GM12892 (cell line): ENCODE measurements at regions not wholly inside any gene's neighbourhood (a gene's known extent, or its start where the extent isn't known, plus 50 kb on each side); places are given as distances from the start of the nearest gene placed in this dataset.

ENCODE experiments used
- DNase-seq: peaks from one replicate; pipeline ENCODE4 v3.0.0; 2011; ENCODE audit not compliant: insufficient read length
- FAIRE-seq: peaks from 2 replicates; lab custom pipeline; 2011; peaks lifted over from hg19 to GRCh38; lab: Jason Lieb, UNC
- POLR2A ChIP-seq: IDR thresholded peaks from 2 replicates; pipeline ENCODE4 v1.6.1; 2011; ENCODE audit warnings: low read depth, low read length, control low read depth
- POLR2AphosphoS5 ChIP-seq: IDR thresholded peaks from 2 replicates; pipeline ENCODE4 v1.6.1; 2011; ENCODE audit warnings: low read depth, low read length, control low read depth
- TAF1 ChIP-seq: IDR thresholded peaks from 2 replicates; pipeline ENCODE4 v1.6.1; 2011; ENCODE audit warnings: low read depth, mild to moderate bottlenecking, control low read depth, low read length, borderline replicate concordance

DNA sequence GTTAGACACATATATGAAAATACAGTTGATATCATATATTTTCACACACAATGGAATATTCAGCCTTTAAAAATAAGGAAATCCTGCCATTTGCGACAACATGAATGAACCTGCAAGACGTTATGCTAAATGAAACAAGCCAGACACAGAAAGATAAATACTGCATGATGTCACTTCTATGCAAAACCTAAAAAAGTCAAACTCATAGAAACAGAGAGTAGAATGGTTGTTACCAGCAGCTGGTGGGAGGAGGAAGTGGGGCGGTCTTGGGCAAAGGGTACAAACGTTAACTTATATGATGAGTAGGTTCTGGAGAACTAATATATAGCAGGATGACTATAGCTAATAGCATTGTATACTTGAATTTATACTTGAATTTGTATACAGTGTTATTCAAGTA is 213.2 kb upstream of the NR2F2 start:
- TF ChIP-seq POLR2AphosphoS5 (no peak), TAF1 (no peak), POLR2A (no peak)
- DNase-seq: no peak
- FAIRE-seq: no peak

GRCh38 chr15:96119734-96120133 is 210.8 kb upstream of the NR2F2 start:
- no peak for DNase-seq
- FAIRE-seq: no peak
- TF ChIP-seq POLR2AphosphoS5: no peak
- TF ChIP-seq POLR2A: no peak
- TF ChIP-seq TAF1: no peak

- DNase-seq: no peak
- no peak for TF ChIP-seq POLR2AphosphoS5
- no peak for TF ChIP-seq POLR2A
- no peak for TF ChIP-seq TAF1
- no peak for FAIRE-seq
These were observed 209.2 kb upstream of the NR2F2 start for GRCh38 chr15:96121086-96121920.

- FAIRE-seq (no peak), DNase-seq (no peak)
- no peak for TF ChIP-seq TAF1
- TF ChIP-seq POLR2A: no peak
- TF ChIP-seq POLR2AphosphoS5: no peak
These were observed 208.1 kb upstream of the NR2F2 start for GRCh38 chr15:96122077-96123027.

DNA sequence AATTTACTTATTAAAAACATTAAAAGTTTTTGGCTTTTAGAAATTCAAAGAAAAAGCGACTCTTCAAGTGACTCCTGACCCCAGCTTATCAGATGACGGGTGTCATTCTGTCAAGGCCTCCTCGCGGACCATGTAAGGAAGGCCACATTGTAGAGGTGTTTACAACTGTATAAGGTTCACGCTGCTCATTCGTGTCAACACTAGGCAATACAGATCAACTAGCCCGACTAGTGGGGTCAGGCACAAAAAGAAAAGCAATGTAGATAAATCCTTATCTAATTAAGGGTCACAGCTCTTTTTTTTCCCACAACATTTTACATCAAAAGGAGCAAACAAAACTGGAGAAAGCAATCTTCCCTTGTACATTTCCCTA is 207.5 kb upstream of the NR2F2 start:
- DNase-seq: no peak
- TF ChIP-seq TAF1 (no peak), POLR2AphosphoS5 (no peak), POLR2A (no peak)
- FAIRE-seq: no peak

GRCh38 chr15:96123630-96124187 is 206.8 kb upstream of the NR2F2 start:
- no peak for FAIRE-seq
- no peak for DNase-seq
- TF ChIP-seq POLR2A (no peak), POLR2AphosphoS5 (no peak), TAF1 (no peak)

DNA sequence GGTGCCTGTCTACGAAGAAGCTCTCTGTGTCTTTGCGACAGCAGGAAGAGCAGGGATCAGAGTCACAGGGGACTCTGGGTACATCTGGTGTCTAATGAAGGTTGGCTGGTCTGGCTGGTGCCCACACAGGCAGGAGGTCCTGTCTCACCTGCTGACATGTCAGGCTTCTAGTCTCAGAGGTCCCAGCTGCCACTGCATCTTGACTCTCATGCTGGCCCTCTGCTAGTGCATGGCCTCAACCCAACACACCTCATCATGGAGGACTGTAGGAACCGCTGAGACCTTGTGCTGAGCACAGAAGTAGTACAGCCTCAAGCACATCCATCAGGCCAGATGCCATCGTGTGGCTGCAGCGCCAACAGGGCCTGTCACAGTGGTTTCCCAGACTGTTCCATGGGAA is 206.1 kb upstream of the NR2F2 start:
- no peak for TF ChIP-seq POLR2AphosphoS5
- no peak for TF ChIP-seq TAF1
- no peak for TF ChIP-seq POLR2A
- no peak for DNase-seq
- FAIRE-seq: no peak

- no peak for TF ChIP-seq POLR2AphosphoS5
- TF ChIP-seq POLR2A: no peak
- no peak for TF ChIP-seq TAF1
- FAIRE-seq (no peak), DNase-seq (no peak)
These were observed 204.6 kb upstream of the NR2F2 start for GRCh38 chr15:96125721-96126415.

GRCh38 chr15:96126859-96127258 is 203.6 kb upstream of the NR2F2 start:
- DNase-seq (no peak), FAIRE-seq (no peak)
- TF ChIP-seq TAF1 (no peak), POLR2A (no peak), POLR2AphosphoS5 (no peak)

GRCh38 chr15:96130734-96131133 is 199.8 kb upstream of the NR2F2 start:
- DNase-seq: no peak
- TF ChIP-seq TAF1: no peak
- TF ChIP-seq POLR2AphosphoS5: no peak
- TF ChIP-seq POLR2A: no peak
- FAIRE-seq: no peak

- no peak for TF ChIP-seq TAF1
- TF ChIP-seq POLR2A: no peak
- TF ChIP-seq POLR2AphosphoS5: no peak
- FAIRE-seq: no peak
These were observed 198.4 kb upstream of the NR2F2 start for GRCh38 chr15:96132126-96132525.

More at GRCh38 chr15:96132126-96132525, 198.4 kb upstream of the NR2F2 start:
- DNase-seq: no peak
